ENCODE measurements at regions not wholly inside any gene's neighbourhood (a gene's known extent, or its start where the extent isn't known, plus 50 kb on each side); places are given as distances from the start of the nearest gene placed in this dataset.
"Not testable (repeated sequence)": the region's sequence is repeated elsewhere in the genome, so short reads cannot be mapped to it uniquely, and the experiment has no call there.

DNA sequence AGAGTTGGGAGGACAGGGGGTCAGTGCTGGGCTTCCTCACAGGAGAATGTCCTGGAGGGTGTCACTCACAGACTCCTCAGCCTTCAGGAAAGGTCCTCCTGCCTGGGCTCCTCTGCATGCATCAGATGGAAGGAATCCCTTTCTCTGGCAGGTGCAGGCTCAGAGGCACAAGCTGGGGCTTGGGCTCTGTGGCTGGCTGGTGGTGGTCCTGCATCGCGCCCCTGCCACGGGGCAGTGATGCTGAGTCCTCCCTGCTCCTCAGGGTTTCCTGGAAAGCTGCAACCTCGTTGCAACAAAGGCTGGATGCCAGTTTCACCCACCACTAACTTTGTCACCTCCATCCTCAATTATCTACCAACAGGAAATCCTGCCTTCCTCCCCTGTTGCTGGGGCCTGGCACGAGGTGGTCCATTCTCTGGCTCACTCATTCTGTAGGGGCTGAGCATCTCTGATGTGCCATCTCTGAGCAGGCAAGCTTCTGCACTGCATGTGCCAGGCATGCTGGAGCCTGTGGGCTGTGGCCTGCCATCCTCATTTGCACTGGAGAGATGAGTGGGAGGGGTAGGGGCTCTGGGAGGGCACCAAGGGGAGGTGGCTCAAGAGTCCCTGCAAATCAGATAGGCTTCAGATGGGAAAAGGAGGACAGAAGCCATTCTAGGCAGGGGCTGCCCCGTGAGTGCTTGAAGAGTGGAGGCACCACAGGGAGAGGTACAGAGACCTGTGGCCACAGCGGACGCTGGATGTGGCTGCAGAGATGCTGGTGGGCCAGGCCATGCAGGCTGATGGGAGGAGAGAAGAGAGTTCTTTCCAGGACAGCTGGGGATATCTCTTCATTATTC is 272.6 kb upstream of the HS6ST1 start:
- no peak for DNase-seq

DNA sequence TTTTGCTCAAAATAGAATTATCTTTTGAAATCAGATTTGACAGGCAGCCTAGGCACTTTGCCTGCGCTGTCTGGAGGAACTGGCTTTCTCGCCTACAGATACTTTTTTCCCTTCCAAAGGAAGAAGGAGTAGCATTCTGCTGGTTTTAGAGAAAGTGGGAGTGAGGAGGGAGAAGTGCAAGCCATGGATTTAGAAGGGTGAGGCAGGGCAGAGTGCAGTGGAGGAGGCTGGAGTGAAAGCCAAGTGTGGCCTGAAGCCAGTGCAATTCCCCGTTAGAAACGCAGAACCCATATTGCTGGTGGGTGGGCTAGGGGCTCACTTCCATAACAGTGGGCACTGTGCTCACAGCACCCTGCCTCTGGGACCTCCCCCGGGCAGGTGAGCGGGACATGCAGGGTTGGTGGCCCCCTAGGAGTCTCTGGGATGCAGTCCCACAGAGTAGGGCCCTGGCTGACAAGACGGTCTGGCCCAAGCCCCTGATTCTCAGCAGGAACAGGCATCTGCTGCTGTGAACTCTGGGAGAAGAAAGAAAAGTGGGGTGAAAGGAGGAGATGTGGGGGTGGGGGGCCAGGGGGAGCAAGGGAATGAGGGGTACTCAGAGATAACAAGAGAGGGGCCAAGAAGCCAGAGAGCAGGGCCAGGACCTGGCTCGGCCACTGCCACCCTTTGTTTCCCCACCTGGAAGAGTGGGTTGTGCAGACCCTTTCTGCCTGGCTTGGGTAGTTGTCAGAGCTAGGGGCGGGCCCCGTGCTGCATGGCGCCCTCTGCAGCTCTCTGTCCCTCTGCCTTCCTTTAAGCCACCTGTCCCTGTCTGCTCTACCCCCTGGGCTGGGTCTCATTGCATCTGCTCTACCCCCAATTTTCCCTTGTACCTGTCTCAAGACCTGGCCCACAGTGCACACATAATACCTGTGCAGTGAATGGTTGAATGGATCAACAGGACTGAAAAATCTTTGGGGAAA is 273.5 kb upstream of the HS6ST1 start:
- DNase-seq: no peak

DNA sequence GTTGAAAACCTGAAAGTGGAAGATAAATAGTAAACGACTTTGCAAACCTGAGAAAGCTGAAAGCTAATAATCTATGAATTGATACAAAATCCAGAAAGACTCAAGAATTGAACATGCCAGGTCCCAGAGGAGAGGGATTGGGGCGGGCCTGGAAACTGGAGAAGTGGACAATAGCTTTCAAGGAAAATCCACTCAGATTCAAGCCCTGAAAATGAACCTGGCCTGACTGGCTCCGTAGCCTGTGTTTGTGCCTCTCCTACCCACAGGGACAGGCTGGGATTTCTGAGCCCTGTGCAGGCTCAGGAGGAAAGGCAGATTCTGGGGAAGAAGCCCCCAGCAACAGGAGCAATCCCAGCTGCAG is 274.8 kb upstream of the HS6ST1 start:
- DNase-seq: no peak

DNA sequence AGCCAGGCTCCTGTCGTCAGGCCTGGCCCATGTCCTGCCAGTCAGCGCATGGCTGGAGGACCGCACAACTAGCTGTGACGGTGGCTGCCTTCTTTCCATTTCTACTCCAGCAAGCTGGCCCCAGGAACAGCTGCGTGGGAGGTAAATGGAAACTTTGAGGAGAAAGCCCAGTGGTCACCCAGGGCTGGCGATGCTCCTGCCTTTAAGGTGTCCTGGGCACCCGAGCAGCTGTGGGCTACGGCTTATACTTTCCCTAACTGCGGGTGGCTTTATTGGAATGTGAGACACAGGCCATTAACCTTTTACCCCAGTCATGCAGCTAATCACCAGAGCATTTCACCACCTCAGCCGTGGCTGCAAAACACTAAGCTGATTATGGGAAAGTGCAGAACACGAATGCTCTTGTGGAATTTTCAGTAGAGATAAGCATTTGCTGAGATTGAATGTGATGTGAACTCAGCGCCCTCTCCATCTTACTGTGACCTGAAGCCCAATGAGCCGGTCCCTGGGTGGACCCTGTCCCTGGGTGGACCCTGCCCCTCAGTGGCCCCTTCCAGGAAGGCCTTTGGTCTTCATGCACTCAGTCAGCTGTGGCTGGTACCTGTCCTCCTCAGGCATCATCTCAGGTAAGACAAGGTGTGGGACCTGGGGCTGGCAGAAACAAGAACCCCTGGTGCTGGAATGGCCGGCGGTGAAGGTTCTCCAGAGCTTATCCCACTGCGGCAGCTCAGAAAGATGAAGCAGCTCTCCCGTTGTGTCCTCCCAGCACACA is 275.4 kb upstream of the HS6ST1 start:
- DNase-seq: no peak

DNA sequence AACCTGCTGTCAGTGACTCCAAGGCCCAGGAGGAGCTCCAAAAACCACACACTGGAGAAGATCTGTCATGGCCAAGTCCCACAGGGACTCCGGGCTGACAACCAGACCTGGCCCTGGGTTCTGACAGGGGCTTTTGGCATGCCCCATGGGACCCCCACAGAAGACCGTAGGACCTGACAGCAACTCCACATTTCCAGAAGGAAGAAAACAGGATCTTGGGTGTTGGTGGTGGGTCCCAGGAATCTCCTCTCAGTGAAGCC is 275.9 kb upstream of the HS6ST1 start:
- no peak for DNase-seq

DNA sequence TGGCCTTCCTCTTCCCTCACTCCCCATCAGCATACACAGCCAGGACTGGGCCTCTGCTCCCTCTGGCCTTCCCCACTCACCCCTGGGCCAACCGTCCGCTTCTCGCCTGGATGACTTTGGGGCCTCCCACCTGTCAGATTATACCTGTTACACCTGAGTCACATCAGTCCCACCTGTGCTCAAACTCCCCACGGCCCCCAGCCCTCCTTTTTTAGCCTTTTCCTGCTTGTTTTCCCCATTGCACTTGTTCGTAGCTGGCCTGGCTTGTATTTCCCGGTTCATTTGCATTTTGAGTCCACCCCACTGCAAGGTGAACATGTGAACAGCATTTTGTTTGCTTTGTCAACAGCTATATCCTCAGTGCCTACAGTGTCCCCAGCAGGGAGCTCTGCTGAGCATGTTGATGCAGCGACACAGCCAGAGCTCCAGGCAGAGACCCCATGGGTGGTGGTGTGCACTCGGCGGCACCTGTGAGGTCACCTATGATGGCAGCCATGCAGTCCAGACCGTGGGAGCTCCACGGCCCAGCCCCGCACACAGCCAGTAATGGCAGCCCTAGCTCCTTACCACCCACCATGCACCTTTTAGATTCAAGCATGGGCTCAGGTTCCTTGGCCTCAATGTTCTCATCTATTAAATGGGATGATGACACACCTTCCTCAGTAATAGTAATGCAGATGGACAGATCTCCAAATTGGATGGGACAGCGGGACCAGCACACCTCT is 276.4 kb upstream of the HS6ST1 start:
- DNase-seq: no peak

DNA sequence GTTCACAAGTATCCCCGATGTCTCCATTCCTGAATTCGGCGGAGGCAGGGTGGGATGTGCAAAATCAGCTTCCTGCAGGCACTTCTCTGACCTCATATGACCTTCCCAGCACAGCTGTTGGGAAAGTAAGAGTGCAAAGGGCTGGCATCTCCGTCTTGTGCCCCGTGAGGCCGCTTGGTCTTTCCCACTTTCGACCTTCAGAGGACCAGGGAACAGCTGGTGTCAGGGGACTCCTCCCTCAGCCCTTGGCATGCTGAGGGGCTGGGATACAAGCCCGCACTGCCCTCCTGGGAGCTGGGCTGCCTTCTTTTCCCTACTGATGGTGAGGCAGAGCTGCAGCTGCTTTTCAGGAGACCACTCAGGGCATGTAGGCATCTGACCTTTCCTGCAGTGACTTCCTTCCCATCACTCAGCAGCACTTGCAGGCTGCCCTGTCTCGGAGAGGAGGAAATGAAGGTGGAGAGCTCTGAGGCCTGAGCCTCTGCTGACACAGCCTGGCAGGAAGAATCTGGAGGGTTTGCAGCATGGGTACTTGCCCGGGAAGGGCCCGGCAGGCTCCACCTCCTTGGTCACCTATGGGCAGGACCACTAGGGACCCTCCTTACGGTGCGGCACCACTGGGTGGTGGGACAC is 277.2 kb upstream of the HS6ST1 start:
- DNase-seq: no peak

DNA sequence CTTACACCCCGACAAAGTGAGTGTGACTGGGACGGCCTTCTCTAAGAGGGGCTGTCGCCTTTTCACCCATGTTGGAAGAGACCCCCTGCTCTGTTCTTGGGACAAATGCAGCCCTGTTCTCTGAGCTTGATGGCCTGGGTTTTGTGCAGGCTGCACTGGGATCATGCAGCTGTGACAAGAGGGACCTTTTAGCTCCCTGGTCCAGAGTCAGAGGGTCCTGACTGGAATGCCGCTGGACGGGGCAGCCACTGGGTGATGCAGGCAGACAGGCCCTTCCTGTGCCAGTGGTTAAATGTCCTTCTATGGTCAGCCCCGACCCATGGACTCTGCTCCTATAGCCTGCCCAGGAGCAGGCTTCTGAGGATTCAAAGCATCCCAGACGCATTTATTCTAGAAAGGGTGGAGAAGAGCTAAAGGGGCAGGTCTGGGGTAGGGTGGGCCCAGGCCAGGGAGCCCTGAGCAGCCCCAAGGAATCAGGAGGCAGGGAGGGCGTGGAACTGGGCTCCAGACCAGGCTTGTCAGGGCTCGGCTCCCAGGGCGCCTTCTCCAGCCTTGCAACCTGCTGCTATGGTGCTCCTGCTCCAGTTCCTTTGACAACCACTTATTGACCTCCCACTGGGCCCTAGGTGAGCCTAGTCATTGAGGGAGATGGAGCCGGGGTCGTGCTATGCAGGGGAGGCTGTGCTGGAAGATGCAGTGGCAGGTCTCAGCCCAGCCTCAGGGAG is 277.9 kb upstream of the HS6ST1 start:
- no peak for DNase-seq

DNA sequence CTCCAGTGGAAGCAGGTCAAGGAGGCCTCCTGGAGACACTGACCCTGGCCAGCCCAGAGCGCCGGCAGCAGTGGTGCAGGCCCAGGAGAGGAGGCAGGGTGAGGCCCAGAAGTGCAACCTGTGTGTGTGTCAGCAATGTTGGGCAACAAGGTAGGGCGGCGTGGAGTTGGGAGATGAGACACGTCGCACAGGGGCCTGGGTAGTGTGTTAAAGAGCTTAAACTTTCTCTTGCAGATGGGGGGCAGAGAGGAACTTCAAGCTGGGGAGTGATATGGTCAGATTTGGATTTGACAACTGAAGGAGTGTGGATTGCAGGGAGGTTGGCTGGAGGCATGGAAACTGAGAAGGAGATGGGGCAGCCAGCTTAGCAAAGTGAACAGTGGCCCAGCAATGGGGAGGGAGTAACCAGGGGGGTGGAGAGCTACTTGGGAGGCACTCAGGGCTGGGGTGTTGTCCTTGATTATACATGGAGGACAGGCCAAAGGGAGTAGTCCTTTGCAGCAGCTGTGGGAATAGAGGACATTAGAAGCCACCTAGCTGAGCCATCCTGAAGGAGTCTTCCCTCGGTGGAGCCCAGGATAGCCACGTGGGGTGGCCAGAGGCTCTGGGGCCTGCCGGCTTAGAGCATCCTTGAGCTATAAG is 278.6 kb upstream of the HS6ST1 start:
- no peak for DNase-seq

DNA sequence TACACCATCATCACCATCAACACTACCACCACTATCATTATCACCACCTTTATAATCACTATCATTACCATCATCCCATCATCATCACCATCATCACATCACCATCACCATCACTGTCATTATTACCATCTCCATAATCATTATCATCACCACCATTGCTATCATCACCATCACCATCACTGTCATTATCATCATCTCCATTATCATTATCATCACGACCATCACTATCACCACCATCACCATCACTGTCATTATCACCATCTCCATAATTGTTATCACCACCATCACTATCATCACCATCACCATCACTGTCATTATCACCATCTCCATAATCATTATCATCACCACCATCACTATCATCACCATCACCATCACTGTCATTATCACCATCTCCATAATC is 279.6 kb upstream of the HS6ST1 start:
- DNase-seq: not testable (repeated sequence)

DNA sequence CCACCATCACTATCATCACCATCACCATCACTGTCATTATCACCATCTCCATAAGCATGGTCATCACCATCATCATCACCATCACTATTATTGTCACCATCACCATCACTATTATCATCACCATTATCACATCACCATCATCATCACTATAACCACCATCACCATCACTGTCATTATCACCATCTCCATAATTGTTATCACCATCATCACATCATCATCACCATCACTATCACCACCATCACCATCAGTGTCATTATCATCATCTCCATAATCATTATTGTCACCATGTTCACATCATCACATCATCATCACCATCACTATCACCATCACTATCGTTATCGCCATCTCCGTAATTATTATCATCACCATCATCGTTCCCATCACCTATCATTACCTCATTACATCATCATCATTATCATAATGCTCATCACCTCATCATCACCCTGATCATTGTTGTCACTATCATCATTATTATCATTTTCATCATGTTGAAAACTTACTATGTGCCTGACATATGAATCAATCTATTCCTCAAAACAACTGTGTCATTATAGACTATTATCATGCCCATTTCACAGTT is 280.3 kb upstream of the HS6ST1 start:
- no peak for DNase-seq

DNA sequence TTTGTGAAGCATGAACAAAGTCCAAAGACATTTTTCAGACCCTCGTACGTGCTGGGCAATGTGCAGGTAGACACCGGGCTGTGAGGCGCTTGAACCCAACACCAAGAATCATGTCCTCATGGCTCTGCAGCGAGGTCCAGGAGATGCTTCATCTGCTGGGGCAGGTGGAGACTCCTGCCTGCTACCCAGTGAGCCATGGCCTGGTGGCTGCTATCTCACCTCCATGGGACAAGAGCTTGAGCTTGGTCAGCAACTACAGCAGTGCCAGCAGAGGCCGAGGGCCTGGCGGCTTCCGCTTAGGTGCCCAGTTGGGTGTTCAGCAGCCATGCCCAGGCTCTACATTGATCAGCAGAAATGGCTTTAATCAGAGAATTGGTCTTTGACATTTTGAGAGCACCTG is 281.0 kb upstream of the HS6ST1 start:
- no peak for DNase-seq

DNA sequence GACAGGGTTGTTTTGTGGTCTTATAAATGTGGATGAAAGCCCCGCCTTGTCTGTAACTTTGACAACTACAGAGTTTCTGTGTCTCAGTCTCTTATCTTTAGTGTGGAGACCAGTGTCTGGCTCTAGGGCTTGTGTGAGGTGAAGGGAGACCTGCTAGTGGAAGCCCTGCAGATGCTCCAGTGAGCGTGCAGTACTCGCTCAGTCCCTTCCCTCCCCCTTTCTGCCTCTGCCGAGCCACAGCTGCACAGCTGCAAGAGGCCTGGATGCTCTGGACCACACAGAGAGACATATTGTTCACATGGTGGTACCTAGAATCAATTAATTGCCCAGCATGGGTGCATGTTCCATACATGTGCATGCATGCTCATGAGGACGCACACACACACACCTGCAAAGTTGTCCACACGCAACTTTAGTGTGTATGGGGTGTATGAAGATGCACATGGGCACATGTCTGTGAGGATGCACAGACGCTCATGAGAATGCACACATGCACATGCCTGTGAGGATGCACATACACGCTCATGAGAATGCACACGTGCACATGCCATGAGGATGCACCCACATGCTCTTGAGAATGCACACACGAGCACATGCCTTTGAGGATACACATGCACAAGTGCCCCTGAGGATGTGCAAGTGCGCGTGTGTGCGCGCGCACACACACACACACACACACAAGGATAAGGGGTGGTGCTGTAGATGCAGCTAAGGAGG is 282.1 kb upstream of the HS6ST1 start:
- DNase-seq: no peak

DNA sequence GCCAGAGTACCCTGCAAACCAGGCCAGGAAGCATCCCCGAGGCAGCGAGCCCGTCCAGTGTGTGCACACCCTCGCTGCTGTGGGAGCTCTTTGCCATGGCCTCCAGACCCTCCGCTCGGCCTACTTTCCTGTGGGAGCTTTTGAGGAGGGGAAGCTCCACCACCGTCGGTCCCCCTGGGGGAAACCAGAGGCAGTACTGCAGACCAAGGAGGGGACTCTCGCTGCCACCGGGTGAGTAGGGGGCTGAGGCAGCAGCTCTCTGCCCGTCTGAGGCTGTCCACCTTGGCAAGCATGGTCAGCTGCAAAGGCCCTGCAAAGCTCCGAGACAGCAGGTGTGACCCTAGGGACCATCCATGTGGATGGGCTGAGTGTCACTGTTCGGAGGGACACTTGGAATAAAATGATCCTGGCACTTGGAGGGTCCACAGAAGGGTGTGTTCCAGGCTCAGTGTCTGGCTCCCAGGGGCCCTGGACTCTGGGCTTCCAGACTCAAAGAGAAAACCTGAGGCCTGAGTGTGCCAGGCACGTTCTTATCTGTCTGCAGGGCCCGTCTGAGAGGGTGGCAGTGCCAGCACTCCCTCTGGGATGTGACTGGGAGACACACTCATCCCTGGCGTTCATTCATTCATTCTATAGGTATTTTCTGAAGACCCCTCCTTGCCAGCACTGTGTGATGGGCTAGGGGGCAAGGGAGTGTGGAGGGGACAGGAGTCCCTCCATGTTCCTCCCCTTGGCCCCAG is 282.8 kb upstream of the HS6ST1 start:
- DNase-seq: no peak

DNA sequence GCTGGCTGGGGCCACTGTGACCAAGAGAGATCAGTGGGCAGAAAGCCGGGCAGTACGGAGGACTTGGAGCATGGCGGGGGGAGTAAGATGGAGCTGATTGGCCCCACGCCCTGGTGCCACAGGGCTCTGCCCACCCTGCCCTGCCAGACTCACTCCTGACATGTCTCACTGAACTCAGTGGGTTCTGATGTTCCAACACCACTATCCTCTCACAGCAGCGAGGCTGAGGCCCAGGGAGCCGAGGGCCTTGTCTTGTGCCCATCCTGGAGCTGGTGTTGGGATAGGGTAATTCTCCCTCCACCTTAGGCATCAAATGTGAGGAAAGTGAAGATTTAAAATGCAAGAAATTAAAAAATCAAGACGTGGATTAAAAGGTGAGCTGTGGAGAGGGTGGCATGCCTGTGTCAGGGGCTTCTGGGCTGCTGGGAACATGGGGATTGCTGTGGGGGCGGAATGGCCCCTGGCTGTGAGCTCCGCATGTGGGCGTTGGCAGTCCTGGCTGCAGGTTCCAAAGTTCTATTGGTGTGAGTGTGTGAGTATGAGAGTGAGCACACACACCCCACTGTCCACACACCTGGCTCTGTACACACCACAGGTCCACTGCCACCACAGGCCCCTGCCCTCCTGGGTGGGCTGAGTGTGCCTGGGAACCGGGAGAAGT is 283.5 kb upstream of the HS6ST1 start:
- DNase-seq: no peak

DNA sequence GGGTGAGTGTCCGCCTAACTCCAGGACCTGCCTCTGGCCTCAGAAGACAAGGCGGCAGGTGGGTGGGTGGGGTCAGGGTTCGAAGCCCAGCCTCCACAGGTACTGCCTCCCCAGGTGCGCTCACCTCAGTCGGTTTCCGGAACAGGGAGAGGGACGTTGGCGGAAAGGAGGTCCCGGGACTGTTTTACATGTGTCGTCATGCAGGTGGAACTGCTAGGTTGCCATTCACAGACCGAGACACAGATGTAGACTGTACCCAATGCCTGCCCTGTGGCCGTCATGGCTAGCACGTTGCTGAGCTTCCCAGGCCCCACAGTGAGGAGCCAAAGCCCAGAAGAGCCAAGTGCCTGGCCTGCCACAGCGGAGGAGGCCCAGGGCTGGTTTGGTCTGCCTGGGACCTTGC is 284.0 kb upstream of the HS6ST1 start:
- DNase-seq: no peak

DNA sequence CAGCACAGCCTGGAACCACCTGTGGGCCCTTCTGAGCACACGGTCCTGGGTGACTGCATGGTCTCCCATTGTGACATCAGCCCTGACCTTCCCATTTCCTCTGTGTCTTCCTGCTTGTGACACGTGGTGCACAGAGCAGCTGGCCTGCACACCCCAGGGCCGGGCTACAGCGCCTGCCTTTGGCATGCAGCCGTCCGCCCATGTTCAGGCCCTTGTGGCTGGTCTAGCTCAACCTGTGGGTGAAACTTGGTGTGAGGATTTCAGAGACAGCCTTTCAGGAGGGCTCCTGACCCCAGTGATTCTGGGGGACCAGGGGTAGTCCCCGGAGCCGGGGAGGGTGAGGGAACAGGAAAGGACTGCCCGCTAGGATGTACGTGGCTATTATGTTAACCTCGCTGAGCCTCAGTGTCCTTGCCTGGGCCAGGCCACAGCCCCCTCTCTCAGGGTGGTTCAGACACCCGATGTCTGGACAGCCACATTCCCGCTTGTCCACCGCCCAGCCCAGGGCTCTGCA is 284.8 kb upstream of the HS6ST1 start:
- DNase-seq: no peak

DNA sequence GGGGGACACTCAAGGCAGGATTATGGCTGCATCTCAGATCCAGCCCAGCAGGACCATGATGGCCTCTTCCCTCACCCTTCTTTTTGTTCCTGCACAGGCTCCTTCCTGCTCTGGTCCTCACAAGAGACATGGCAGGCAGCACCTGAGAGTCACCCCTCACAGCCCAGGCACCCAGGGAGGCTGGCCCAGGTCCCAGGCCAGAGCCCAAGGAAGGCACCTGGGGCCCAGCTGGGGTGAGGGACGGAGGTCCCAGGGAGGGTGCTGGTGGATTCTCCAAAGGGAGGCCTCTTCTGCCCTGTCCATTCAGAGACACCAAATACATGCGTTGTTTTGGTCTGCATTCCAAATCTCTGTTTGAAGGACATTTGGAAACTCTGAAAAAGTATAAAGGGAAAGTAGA is 285.4 kb upstream of the HS6ST1 start:
- no peak for DNase-seq

DNA sequence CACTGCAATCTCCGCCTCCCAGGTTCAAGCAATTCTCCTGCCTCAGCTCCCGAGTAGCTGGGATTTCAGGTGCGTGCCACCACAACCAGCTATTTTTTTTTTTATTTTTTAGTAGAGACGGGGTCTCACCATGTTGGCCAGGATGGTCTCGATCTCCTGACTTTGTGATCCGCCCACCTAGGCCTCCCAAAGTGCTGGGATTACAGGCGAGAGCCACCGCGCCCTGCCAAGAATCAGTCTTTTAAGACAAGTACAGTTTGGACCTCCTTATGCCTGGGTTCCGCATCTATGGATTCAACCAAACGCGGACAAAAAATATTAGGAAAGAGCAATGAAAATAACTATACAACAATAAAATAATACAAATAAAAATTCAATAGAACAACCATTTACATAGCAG is 285.9 kb upstream of the HS6ST1 start:
- DNase-seq: not testable (repeated sequence)

Measured in NCI-H1417 treated with DMSO at 0.1 percent for 48 hours (cell line).